ENCODE measurements at regions not wholly inside any gene's neighbourhood (a gene's known extent, or its start where the extent isn't known, plus 50 kb on each side); places are given as distances from the start of the nearest gene placed in this dataset.

DNA sequence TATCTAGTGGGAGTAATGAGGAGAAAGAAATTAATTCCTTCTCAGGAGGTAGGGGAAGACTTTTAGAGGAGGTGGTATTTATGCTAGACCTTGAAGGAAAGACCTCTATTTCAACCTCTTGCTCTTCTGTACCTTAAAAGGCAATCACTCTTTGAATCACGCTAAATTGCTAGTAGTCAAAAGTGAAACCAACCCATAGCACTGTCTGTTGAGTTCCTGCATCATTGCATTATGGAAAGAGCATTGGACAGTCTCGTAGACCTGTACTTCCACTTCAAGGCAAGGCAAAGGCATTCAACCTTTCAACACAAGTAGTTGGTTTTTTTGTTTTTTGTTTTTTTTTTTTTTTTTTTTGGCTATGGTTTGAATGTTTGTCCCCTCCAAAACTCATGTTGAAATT, 770.4 kb downstream of the ETS1 start:
- H3K4me2 ChIP-seq (ENCODE audit: control insufficient read depth, insufficient read depth), result no peak overlapping the region
- SMC1A ChIA-PET (ENCODE audit: uncharacterized antibody, unreplicated experiment), result no interaction called here
- H3K36me3 ChIP-seq (ENCODE audit: control insufficient read depth in 2 of 2, insufficient read depth in 2 of 2, low read length in 1 of 2), result no peaks in the 10 kb centered on the region
- no peak overlapping the region for H3K27ac ChIP-seq (ENCODE audit: control insufficient read depth, insufficient read depth)
- TF ChIP-seq ATF7 (IDR thresholded peaks at IDR 0.05; ENCODE audit: low read depth) (no peak), POLR2A (IDR thresholded peaks at IDR 0.05; ENCODE audit: low read depth, low read length) (no peak), STAT3 (IDR thresholded peaks at IDR 0.05; ENCODE audit: low read depth, low read length) (no peak), CHD1 (IDR thresholded peaks at IDR 0.05; ENCODE audit: low read depth, low read length) (no peak), JUNB (IDR thresholded peaks at IDR 0.05) (no peak)
- TF ChIP-seq, protein P1, sequence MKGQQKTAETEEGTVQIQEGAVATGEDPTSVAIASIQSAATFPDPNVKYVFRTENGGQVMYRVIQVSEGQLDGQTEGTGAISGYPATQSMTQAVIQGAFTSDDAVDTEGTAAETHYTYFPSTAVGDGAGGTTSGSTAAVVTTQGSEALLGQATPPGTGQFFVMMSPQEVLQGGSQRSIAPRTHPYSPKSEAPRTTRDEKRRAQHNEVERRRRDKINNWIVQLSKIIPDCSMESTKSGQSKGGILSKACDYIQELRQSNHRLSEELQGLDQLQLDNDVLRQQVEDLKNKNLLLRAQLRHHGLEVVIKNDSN (IDR thresholded peaks at IDR 0.05; ENCODE audit: borderline replicate concordance, extremely low read length, insufficient read depth, low read depth, low read length), result no peak
- no TSS peak for BruUV-seq (replicated peaks)
- no peaks in the 10 kb centered on the region for H3K27me3 ChIP-seq (replicated peaks in 1 of 2; ENCODE audit: control insufficient read depth in 2 of 2, insufficient read depth in 2 of 2, low read length in 1 of 2)
- RAD21 ChIA-PET (ENCODE audit: unreplicated experiment), result no interaction called here
- H2AFZ ChIP-seq (ENCODE audit: control insufficient read depth, low read depth, low read length), result no peak overlapping the region
- H3K4me1 ChIP-seq (ENCODE audit: control insufficient read depth, insufficient read depth, low read length), result no peaks in the 10 kb centered on the region
- ATAC-seq, result no peak
- CTCF ChIA-PET, result no interaction called here
- DNase-seq (ENCODE audit: low read depth, low spot score), result no peak
- in situ Hi-C loops (cut with MboI) (no loop called here), intact Hi-C loops (cut with micrococcal nuclease; ENCODE audit: unreplicated experiment) (no loop called here)
- POLR2A ChIA-PET, result no interaction called here
- FAIRE-seq, result no peak
- H3K4me3 ChIP-seq, result no peak overlapping the region
- no peaks in the 10 kb centered on the region for H4K20me1 ChIP-seq (ENCODE audit: control insufficient read depth, insufficient read depth)
- no peaks in the 10 kb centered on the region for H3K9me3 ChIP-seq (replicated peaks; ENCODE audit: control insufficient read depth, insufficient read depth, low read length)
- H3K9ac ChIP-seq (ENCODE audit: control insufficient read depth, insufficient read depth, low read length), result no peak overlapping the region
- WGBS (ENCODE audit: insufficient coverage, insufficient replicate concordance, low lambda C conversion rate, missing lambda C conversion rate), result 24% methylated on average over 2 of the region's 2 CpGs
- no peaks in the 10 kb centered on the region for H3K79me2 ChIP-seq (ENCODE audit: control insufficient read depth, insufficient read depth, low read length)

- Histone ChIP-seq H3K4me1 (ENCODE audit: control insufficient read depth, insufficient read depth, low read length) (no peaks in the 10 kb centered on the region), H3K36me3 (ENCODE audit: control insufficient read depth in 2 of 2, insufficient read depth in 2 of 2, low read length in 1 of 2) (no peaks in the 10 kb centered on the region), H3K4me2 (ENCODE audit: control insufficient read depth, insufficient read depth) (no peak overlapping the region), H3K79me2 (ENCODE audit: control insufficient read depth, insufficient read depth, low read length) (no peaks in the 10 kb centered on the region), H3K4me3 (no peak overlapping the region), H4K20me1 (ENCODE audit: control insufficient read depth, insufficient read depth) (no peaks in the 10 kb centered on the region), H2AFZ (ENCODE audit: control insufficient read depth, low read depth, low read length) (no peak overlapping the region), H3K9ac (ENCODE audit: control insufficient read depth, insufficient read depth, low read length) (no peak overlapping the region), H3K27me3 (replicated peaks in 1 of 2; ENCODE audit: control insufficient read depth in 2 of 2, insufficient read depth in 2 of 2, low read length in 1 of 2) (no peaks in the 10 kb centered on the region), H3K27ac (ENCODE audit: control insufficient read depth, insufficient read depth) (no peak overlapping the region), H3K9me3 (replicated peaks; ENCODE audit: control insufficient read depth, insufficient read depth, low read length) (no peaks in the 10 kb centered on the region)
- SMC1A ChIA-PET (ENCODE audit: uncharacterized antibody, unreplicated experiment), result interaction anchor here (0.5 kb wide), 1 partner anchor 26 kb away, joined by 3 read pairs; no protein-coding TSS in a partner anchor
- no TSS peak for BruUV-seq (replicated peaks)
- FAIRE-seq (no peak), DNase-seq (ENCODE audit: low read depth, low spot score) (no peak), ATAC-seq (no peak)
- intact Hi-C loops (cut with micrococcal nuclease; ENCODE audit: unreplicated experiment), result no loop called here
- POLR2A ChIA-PET, result no interaction called here
- RAD21 ChIA-PET (ENCODE audit: unreplicated experiment), result no interaction called here
- in situ Hi-C loops (cut with MboI), result no loop called here
- CTCF ChIA-PET, result interaction anchor here (1.3 kb wide), 1 partner anchor 29 kb away, joined by 4 read pairs; no protein-coding TSS in a partner anchor
- TF ChIP-seq FOS (IDR thresholded peaks at IDR 0.05; ENCODE audit: borderline replicate concordance, extremely low read depth, insufficient read length), result no peak
- no peak for TF ChIP-seq POLR2AphosphoS2 (IDR thresholded peaks at IDR 0.05; ENCODE audit: low read depth, low read length)
- no peak for TF ChIP-seq RCOR1 (conservative IDR thresholded peaks at IDR 0.05; ENCODE audit: low read depth, low read length)
- no peak for TF ChIP-seq ZNF384 (IDR thresholded peaks at IDR 0.05; ENCODE audit: borderline replicate concordance, low read depth, low read length)
- no peak for TF ChIP-seq STAT1 (conservative IDR thresholded peaks at IDR 0.05)
- no peak for TF ChIP-seq CTCF (IDR thresholded peaks at IDR 0.05 in 2 of 3, conservative IDR thresholded peaks at IDR 0.05 in 1 of 3; ENCODE audit: control insufficient read depth in 2 of 3, extremely low read depth in 1 of 3, insufficient read depth in 1 of 3, low read depth in 3 of 3, low read length in 3 of 3)
- no peak for TF ChIP-seq MYC (IDR thresholded peaks at IDR 0.05; ENCODE audit: insufficient read depth, insufficient read length, insufficient replicate concordance, low read length, severe bottlenecking)
- TF ChIP-seq, protein P2, sequence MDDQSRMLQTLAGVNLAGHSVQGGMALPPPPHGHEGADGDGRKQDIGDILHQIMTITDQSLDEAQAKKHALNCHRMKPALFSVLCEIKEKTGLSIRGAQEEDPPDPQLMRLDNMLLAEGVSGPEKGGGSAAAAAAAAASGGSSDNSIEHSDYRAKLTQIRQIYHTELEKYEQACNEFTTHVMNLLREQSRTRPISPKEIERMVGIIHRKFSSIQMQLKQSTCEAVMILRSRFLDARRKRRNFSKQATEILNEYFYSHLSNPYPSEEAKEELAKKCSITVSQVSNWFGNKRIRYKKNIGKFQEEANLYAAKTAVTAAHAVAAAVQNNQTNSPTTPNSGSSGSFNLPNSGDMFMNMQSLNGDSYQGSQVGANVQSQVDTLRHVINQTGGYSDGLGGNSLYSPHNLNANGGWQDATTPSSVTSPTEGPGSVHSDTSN (IDR thresholded peaks at IDR 0.05; ENCODE audit: insufficient replicate concordance, low read depth, low read length), result no peak
- no peak for TF ChIP-seq BCL11A (IDR thresholded peaks at IDR 0.05; ENCODE audit: low read depth, low read length)
- TF ChIP-seq SIX5 (IDR thresholded peaks at IDR 0.05; ENCODE audit: low read depth, low read length, severe bottlenecking), result no peak
- no peak for TF ChIP-seq IRF4 (IDR thresholded peaks at IDR 0.05; ENCODE audit: low read depth, low read length)
Observed at GRCh38 chr11:127815331-127815730, 772.0 kb downstream of the ETS1 start.

Measured in GM12878 (cell line).